Astrocyte (in vitro differentiated cells and primary cell): ENCODE measurements at regions not wholly inside any gene's neighbourhood (a gene's known extent, or its start where the extent isn't known, plus 50 kb on each side); places are given as distances from the start of the nearest gene placed in this dataset.

ENCODE experiments used
- DNase-seq: peaks from one replicate; pipeline ENCODE4 v3.0.0-alpha.2; 2010; ENCODE audit warnings: low read depth
- FAIRE-seq: peaks from 2 replicates; lab custom pipeline; 2011; peaks lifted over from hg19 to GRCh38; lab: Jason Lieb, UNC
- H2AFZ ChIP-seq: 2 replicates; pipeline ENCODE4 v1.6.0; 2012; ENCODE audit warnings: low read depth, low read length, inconsistent platforms
- H3K27ac ChIP-seq: 2 replicates; pipeline ENCODE4 v1.5.1; 2011; ENCODE audit warnings: low read depth, low read length, inconsistent platforms
- H3K27me3 ChIP-seq: 2 replicates; pipeline ENCODE4 v1.6.0; 2011; ENCODE audit warnings: low read length, inconsistent platforms; ENCODE audit not compliant: insufficient read depth
- H3K36me3 ChIP-seq: 2 replicates; pipeline ENCODE4 v1.5.1; 2011; ENCODE audit warnings: low read length, inconsistent platforms; ENCODE audit not compliant: insufficient read depth
- H3K4me1 ChIP-seq: 2 replicates; pipeline ENCODE4 v1.5.1; 2011; ENCODE audit warnings: low read length, inconsistent platforms; ENCODE audit not compliant: insufficient read depth
- H3K4me2 ChIP-seq: 2 replicates; pipeline ENCODE4 v1.6.0; 2012; ENCODE audit warnings: low read length, inconsistent platforms
- H3K4me3 ChIP-seq: 2 replicates; pipeline ENCODE4 v1.5.1; 2011; ENCODE audit warnings: low read depth, mild to moderate bottlenecking, low read length, inconsistent platforms; ENCODE audit not compliant: insufficient read depth
- H3K79me2 ChIP-seq: 2 replicates; pipeline ENCODE4 v1.6.0; 2012; ENCODE audit warnings: mild to moderate bottlenecking, low read length, inconsistent platforms; ENCODE audit not compliant: insufficient read depth
- H3K9ac ChIP-seq: 2 replicates; pipeline ENCODE4 v1.6.0; 2012; ENCODE audit warnings: mild to moderate bottlenecking, low read length, inconsistent platforms
- H3K9me3 ChIP-seq: 2 replicates; pipeline ENCODE4 v1.5.1; 2012; ENCODE audit warnings: low read depth, mild to moderate bottlenecking, low read length, inconsistent platforms; ENCODE audit not compliant: insufficient read depth
- H4K20me1 ChIP-seq: 2 replicates; pipeline ENCODE4 v1.6.0; 2012; ENCODE audit warnings: low read length, inconsistent platforms; ENCODE audit not compliant: insufficient read depth
- H3K27ac Mint-ChIP-seq: one replicate; pipeline ENCODE4 v1.8.0; 2021; ENCODE audit warnings: mild to moderate bottlenecking, mixed read lengths; ENCODE audit not compliant: unreplicated experiment
- H3K27me3 Mint-ChIP-seq: one replicate; pipeline ENCODE4 v1.8.0; 2021; ENCODE audit warnings: low read depth, mixed read lengths; ENCODE audit not compliant: unreplicated experiment
- H3K36me3 Mint-ChIP-seq: one replicate; pipeline ENCODE4 v1.8.0; 2021; ENCODE audit warnings: low read depth, mixed read lengths; ENCODE audit not compliant: unreplicated experiment
- H3K4me1 Mint-ChIP-seq: one replicate; pipeline ENCODE4 v1.8.0; 2021; ENCODE audit warnings: low read depth, mixed read lengths; ENCODE audit not compliant: unreplicated experiment
- H3K4me3 Mint-ChIP-seq: one replicate; pipeline ENCODE4 v1.8.0; 2021; ENCODE audit warnings: mild to moderate bottlenecking, moderate library complexity, mixed read lengths; ENCODE audit not compliant: unreplicated experiment
- H3K9me3 Mint-ChIP-seq: one replicate; pipeline ENCODE4 v1.8.0; 2021; ENCODE audit warnings: mild to moderate bottlenecking, mixed read lengths; ENCODE audit not compliant: unreplicated experiment
- EZH2 ChIP-seq: IDR thresholded peaks from 2 replicates; pipeline ENCODE4 v1.6.1; 2012; ENCODE audit warnings: mild to moderate bottlenecking, low read length, inconsistent platforms; ENCODE audit not compliant: insufficient read depth
- TF ChIP-seq, protein P1 (sequence below): IDR thresholded peaks from 2 replicates; pipeline ENCODE4 v1.5.1; 2011; ENCODE audit warnings: low read depth, mild to moderate bottlenecking, inconsistent platforms, low read length, moderate library complexity; ENCODE audit not compliant: insufficient read depth

DNA sequence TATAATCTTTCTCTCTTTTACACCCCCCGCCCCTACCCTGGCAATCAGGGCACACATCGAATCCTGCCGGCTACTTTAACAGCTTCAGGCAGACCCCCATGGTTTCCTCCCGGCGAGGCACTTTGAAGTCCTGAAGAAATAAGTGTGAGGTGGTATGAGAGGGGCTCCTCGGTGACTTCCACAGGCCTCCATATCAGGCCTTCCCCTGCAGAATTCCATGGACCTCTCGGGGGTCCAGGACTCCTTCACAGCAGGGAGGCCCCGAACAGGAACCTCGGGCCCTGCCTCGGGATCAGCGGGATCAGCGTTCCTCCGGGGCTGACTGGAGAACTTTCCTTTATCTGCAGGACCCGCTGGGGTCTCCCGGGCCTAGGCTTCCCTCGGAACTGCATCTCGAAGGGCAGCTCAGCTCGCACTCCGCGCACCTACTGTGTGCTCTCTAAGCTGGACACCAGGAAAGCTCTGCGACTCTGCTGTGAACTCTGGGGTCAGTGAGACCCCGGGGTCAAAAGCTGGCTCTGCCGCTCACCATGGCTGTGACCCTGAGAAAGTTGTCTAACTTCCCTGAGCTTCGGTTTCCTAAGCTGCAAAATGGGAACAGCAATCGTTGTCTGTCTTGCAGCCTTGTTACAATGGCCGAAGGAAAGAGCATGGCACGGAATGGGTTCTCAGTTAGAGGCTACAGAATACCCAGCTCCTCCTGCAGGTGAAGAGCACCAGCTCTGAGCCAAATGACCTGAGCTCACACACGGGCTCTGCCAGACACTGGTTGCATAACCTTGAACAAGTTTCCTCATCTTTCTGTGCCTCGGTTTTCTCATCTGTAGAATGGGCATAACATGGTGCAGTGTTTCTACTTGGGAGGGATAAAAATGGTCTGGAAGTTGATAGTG lies 97.4 kb upstream of the ID2 start:
- Histone ChIP-seq H3K4me3 (peak overlapping the region; percentile 25), H3K9me3 (no peaks in the 10 kb centered on the region), H3K79me2 (no peaks in the 10 kb centered on the region), H2AFZ (peak overlapping the region; percentile 68), H4K20me1 (no peaks in the 10 kb centered on the region), H3K4me1 (peaks cover 5% of the 10 kb centered on the region), H3K27me3 (peaks cover 7% of the 10 kb centered on the region), H3K4me2 (peak overlapping the region; percentile 77), H3K9ac (no peak overlapping the region), H3K36me3 (no peaks in the 10 kb centered on the region), H3K27ac (no peak overlapping the region)
- DNase-seq = no peak
- no peak for FAIRE-seq
- TF ChIP-seq EZH2 = no peak
- TF ChIP-seq, protein P1, sequence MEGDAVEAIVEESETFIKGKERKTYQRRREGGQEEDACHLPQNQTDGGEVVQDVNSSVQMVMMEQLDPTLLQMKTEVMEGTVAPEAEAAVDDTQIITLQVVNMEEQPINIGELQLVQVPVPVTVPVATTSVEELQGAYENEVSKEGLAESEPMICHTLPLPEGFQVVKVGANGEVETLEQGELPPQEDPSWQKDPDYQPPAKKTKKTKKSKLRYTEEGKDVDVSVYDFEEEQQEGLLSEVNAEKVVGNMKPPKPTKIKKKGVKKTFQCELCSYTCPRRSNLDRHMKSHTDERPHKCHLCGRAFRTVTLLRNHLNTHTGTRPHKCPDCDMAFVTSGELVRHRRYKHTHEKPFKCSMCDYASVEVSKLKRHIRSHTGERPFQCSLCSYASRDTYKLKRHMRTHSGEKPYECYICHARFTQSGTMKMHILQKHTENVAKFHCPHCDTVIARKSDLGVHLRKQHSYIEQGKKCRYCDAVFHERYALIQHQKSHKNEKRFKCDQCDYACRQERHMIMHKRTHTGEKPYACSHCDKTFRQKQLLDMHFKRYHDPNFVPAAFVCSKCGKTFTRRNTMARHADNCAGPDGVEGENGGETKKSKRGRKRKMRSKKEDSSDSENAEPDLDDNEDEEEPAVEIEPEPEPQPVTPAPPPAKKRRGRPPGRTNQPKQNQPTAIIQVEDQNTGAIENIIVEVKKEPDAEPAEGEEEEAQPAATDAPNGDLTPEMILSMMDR = no peak
- Mint-ChIP-seq H3K4me1 (no peaks in the 10 kb centered on the region), H3K4me3 (peak overlapping the region; percentile 4), H3K9me3 (no peaks in the 10 kb centered on the region), H3K36me3 (no peaks in the 10 kb centered on the region), H3K27ac (no peak overlapping the region), H3K27me3 (peaks cover 51% of the 10 kb centered on the region)

DNA sequence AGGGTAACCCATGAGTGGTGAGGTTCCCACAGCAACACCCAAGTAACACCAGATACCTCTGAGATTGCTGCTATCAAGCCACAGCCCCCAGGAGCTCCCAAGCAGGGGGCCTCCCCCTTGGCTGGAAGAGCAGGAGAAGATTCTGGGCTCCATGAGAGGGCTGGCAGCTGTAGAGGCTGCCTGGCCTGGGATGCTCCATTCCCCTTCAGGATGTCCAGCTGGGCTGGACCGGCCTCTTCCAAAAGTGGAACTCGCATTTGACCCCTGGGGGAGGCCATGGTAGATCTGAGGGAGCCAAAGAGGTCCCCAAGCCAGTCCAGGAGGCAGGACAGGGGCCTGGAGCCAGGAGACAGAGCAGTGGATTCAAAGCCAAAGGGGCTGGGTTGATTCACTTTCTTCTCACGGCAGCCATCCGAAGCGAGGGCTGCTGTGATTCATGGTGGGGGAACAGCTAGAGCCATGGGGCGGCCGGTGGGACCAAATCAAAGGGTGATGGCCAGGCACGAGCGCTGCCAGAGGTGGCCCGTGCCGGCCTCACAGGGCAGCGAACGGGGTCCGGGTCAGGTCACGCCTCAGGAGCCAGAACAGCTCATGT lies 95.3 kb upstream of the ID2 start:
- TF ChIP-seq, protein P1 = no peak
- TF ChIP-seq EZH2 = no peak
- Mint-ChIP-seq H3K4me3 (no peak overlapping the region), H3K36me3 (no peaks in the 10 kb centered on the region), H3K9me3 (no peaks in the 10 kb centered on the region), H3K4me1 (no peaks in the 10 kb centered on the region), H3K27ac (no peak overlapping the region), H3K27me3 (peaks cover 36% of the 10 kb centered on the region)
- H3K27ac ChIP-seq = no peak overlapping the region
- H3K9me3 ChIP-seq = no peaks in the 10 kb centered on the region
- peaks cover 7% of the 10 kb centered on the region for H3K27me3 ChIP-seq
- H3K36me3 ChIP-seq = no peaks in the 10 kb centered on the region
- FAIRE-seq (no peak), DNase-seq (no peak)
- no peak overlapping the region for H3K4me2 ChIP-seq
- H2AFZ ChIP-seq = no peak overlapping the region
- H3K4me3 ChIP-seq = no peak overlapping the region
- no peaks in the 10 kb centered on the region for H3K79me2 ChIP-seq
- H3K9ac ChIP-seq = no peak overlapping the region
- H3K4me1 ChIP-seq = peaks cover 5% of the 10 kb centered on the region
- H4K20me1 ChIP-seq = no peaks in the 10 kb centered on the region
